SH-SY5Y (cell line): ENCODE measurements at regions not wholly inside any gene's neighbourhood (a gene's known extent, or its start where the extent isn't known, plus 50 kb on each side); places are given as distances from the start of the nearest gene placed in this dataset.

Source experiments
- GATA2 ChIP-seq: IDR thresholded peaks from 2 replicates; pipeline ENCODE4 v1.6.1; 2011; ENCODE audit warnings: mild to moderate bottlenecking, low read depth, low read length
- GATA3 ChIP-seq: IDR thresholded peaks from 2 replicates; pipeline ENCODE4 v1.6.1; 2011; ENCODE audit warnings: low read depth, mild to moderate bottlenecking, low read length, moderate library complexity

DNA sequence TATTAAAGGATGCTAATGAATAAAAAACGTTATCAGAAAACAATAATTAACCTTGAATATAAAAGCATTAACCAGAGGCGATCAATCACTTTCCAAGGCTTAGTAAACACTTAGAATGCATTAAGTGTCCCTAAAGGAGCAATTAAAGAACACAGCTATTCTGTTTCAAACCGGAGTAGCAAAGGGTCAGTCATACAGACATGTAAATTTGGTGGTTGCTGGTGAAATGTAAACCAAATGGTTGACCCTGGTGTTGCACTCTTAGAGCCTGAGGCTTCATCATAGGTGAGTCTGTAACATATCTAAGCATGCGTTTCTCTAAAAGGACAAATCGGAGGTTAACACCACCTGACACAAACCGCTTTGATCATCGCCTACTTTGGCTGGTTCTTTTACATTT is 1280.1 kb downstream of the TYW1 start:
- no peak for TF ChIP-seq GATA2
- no peak for TF ChIP-seq GATA3
